SU-DHL-6 (cell line): ENCODE measurements at regions not wholly inside any gene's neighbourhood (a gene's known extent, or its start where the extent isn't known, plus 50 kb on each side); places are given as distances from the start of the nearest gene placed in this dataset.

Experiments used
- CTCF ChIP-seq: fragments of 200-600 bp; sonication (generic); IDR thresholded peaks from one replicate; pipeline ENCODE4 v1.5.1; 2017; ENCODE audit warnings: antibody characterized with exemption, mild to moderate bottlenecking, low read length, moderate library complexity; ENCODE audit not compliant: insufficient read depth, poor library complexity, severe bottlenecking
- EZH2phosphoT487 ChIP-seq: fragments of 200-600 bp; sonication (generic), shearing (Covaris generic); conservative IDR thresholded peaks from 2 replicates; pipeline ENCODE4 v1.6.1; 2018; ENCODE audit warnings: mild to moderate bottlenecking, antibody characterized with exemption, low read length, moderate library complexity, mixed read lengths

- TF ChIP-seq CTCF (no peak), EZH2phosphoT487 (no peak)
Measured at GRCh38 chr4:127448986-127449385, 183.8 kb upstream of the INTU start.
